ENCODE measurements at regions not wholly inside any gene's neighbourhood (a gene's known extent, or its start where the extent isn't known, plus 50 kb on each side); places are given as distances from the start of the nearest gene placed in this dataset.

- DNase-seq, result no peak
Observed at GRCh38 chr20:60132162-60132826, 174.1 kb downstream of the CDH26 start.

GRCh38 chr20:60132827-60133670, 174.8 kb downstream of the CDH26 start:
- DNase-seq, result no peak

- no peak for DNase-seq
Observed at GRCh38 chr20:60135276-60135675, 177.1 kb downstream of the CDH26 start.

- DNase-seq, result no peak
Observed at GRCh38 chr20:60136645-60137401, 178.6 kb downstream of the CDH26 start.

GRCh38 chr20:60137657-60138245, 179.5 kb downstream of the CDH26 start:
- DNase-seq, result peak; percentile 70

GRCh38 chr20:60138256-60139220, 180.3 kb downstream of the CDH26 start:
- peak; percentile 78 for DNase-seq

GRCh38 chr20:60139663-60140446, 181.6 kb downstream of the CDH26 start:
- no peak for DNase-seq

GRCh38 chr20:60142587-60142986, 184.4 kb downstream of the CDH26 start:
- DNase-seq, result no peak

- DNase-seq, result no peak
Observed at GRCh38 chr20:60143261-60143842, 185.1 kb downstream of the CDH26 start.

- no peak for DNase-seq
Observed at GRCh38 chr20:60144404-60144803, 186.2 kb downstream of the CDH26 start.

- no peak for DNase-seq
Observed at GRCh38 chr20:60144974-60145527, 186.8 kb downstream of the CDH26 start.

- no peak for DNase-seq
Observed at GRCh38 chr20:60147004-60147403, 188.8 kb downstream of the CDH26 start.

GRCh38 chr20:60148885-60149284, 190.7 kb downstream of the CDH26 start:
- no peak for DNase-seq

GRCh38 chr20:60152792-60153191, 194.6 kb downstream of the CDH26 start:
- no peak for DNase-seq

GRCh38 chr20:60160451-60161145, 202.4 kb downstream of the CDH26 start:
- DNase-seq, result no peak

- peak; percentile 25 for DNase-seq
Observed at GRCh38 chr20:60167812-60168211, 209.6 kb downstream of the CDH26 start.

GRCh38 chr20:60168963-60169362, 210.7 kb downstream of the CDH26 start:
- peak; percentile 4 for DNase-seq

GRCh38 chr20:60170116-60170515, 211.9 kb downstream of the CDH26 start:
- no peak for DNase-seq

GRCh38 chr20:60171313-60171712, 213.1 kb downstream of the CDH26 start:
- DNase-seq, result no peak

GRCh38 chr20:60171738-60172137, 213.5 kb downstream of the CDH26 start:
- no peak for DNase-seq

Measured in activated CD4-positive, alpha-beta T cell treated with anti-CD3 and anti-CD28 coated beads, Interleukin-10, Interleukin-2, amounts not matched to agents 100 ng/mL and 50 ng/mL, durations not matched to agents 16 hours and 8 hours (primary cell).